Esophagus muscularis mucosa (tissue), 3 donors: ENCODE measurements at regions not wholly inside any gene's neighbourhood (a gene's known extent, or its start where the extent isn't known, plus 50 kb on each side); places are given as distances from the start of the nearest gene placed in this dataset.

Experiments used
- EP300 ChIP-seq: sonication (generic); formaldehyde crosslinking; IDR thresholded peaks from one replicate; pipeline ENCODE4 v1.6.1; 2017; ENCODE audit warnings: antibody characterized with exemption
- TF ChIP-seq, protein P1 (sequence below), 3 experiments: fragments of 200-600 bp in 2 of 3; fragments of 450-650 bp in 1 of 3; sonication (generic) in 2 of 3; IDR thresholded peaks; one replicate each; pipeline ENCODE4 v1.5.1; 2017 to 2019; ENCODE audit warnings: antibody characterized with exemption in 3 of 3, mild to moderate bottlenecking in 2 of 3, moderate library complexity in 1 of 3

DNA sequence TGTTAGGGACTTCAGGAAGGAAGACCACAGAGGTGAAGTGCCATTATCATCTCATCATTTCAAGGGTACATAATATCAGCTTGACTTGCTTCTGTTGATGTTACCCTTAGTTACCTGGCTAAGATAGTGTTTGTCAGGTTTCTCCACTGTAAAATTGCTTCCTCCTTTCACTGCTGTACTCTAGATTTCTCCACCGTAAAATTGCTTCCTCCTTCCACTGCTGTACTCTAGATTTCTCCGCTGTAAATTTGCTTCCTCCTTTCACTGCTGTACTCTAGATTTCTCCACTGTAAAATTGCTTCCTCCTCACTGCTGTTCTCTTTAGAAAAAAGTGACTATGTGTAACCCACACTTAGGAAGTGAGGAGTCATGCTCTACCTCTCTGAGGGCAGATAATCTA lies 1460.3 kb downstream of the SUCLG1 start:
- TF ChIP-seq, protein P1, sequence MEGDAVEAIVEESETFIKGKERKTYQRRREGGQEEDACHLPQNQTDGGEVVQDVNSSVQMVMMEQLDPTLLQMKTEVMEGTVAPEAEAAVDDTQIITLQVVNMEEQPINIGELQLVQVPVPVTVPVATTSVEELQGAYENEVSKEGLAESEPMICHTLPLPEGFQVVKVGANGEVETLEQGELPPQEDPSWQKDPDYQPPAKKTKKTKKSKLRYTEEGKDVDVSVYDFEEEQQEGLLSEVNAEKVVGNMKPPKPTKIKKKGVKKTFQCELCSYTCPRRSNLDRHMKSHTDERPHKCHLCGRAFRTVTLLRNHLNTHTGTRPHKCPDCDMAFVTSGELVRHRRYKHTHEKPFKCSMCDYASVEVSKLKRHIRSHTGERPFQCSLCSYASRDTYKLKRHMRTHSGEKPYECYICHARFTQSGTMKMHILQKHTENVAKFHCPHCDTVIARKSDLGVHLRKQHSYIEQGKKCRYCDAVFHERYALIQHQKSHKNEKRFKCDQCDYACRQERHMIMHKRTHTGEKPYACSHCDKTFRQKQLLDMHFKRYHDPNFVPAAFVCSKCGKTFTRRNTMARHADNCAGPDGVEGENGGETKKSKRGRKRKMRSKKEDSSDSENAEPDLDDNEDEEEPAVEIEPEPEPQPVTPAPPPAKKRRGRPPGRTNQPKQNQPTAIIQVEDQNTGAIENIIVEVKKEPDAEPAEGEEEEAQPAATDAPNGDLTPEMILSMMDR (IDR thresholded peaks at IDR 0.05): no peak
- TF ChIP-seq EP300: no peak
